ENCODE measurements at regions not wholly inside any gene's neighbourhood (a gene's known extent, or its start where the extent isn't known, plus 50 kb on each side); places are given as distances from the start of the nearest gene placed in this dataset.
"Not testable (repeated sequence)": the region's sequence is repeated elsewhere in the genome, so short reads cannot be mapped to it uniquely, and the experiment has no call there.

- TF ChIP-seq, protein P1, sequence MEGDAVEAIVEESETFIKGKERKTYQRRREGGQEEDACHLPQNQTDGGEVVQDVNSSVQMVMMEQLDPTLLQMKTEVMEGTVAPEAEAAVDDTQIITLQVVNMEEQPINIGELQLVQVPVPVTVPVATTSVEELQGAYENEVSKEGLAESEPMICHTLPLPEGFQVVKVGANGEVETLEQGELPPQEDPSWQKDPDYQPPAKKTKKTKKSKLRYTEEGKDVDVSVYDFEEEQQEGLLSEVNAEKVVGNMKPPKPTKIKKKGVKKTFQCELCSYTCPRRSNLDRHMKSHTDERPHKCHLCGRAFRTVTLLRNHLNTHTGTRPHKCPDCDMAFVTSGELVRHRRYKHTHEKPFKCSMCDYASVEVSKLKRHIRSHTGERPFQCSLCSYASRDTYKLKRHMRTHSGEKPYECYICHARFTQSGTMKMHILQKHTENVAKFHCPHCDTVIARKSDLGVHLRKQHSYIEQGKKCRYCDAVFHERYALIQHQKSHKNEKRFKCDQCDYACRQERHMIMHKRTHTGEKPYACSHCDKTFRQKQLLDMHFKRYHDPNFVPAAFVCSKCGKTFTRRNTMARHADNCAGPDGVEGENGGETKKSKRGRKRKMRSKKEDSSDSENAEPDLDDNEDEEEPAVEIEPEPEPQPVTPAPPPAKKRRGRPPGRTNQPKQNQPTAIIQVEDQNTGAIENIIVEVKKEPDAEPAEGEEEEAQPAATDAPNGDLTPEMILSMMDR (IDR thresholded peaks at IDR 0.05), result not testable (repeated sequence)
- not testable (repeated sequence) for TF ChIP-seq POLR2A (IDR thresholded peaks at IDR 0.05)
Measured at GRCh38 chr9:32130709-32131108, 253.7 kb upstream of the ACO1 start.
